ENCODE measurements at regions not wholly inside any gene's neighbourhood (a gene's known extent, or its start where the extent isn't known, plus 50 kb on each side); places are given as distances from the start of the nearest gene placed in this dataset.

- ATAC-seq (no peak), DNase-seq (no peak)
- H3K9me3 ChIP-seq (ENCODE audit: control insufficient read depth, insufficient read depth, low read length) = no peaks in the 10 kb centered on the region
- intact Hi-C loops (cut with micrococcal nuclease) = no loop called here
- no peaks in the 10 kb centered on the region for H3K27me3 ChIP-seq (ENCODE audit: control insufficient read depth, insufficient read depth, low read length)
- no peak for TF ChIP-seq CTCF (IDR thresholded peaks at IDR 0.05)
- H3K9me3 Mint-ChIP-seq = no peaks in the 10 kb centered on the region
- H3K4me1 ChIP-seq (ENCODE audit: control insufficient read depth, insufficient read depth, low read length) = no peaks in the 10 kb centered on the region
- no peaks in the 10 kb centered on the region for H3K36me3 ChIP-seq (ENCODE audit: control insufficient read depth, insufficient read depth, low read length)
- H3K4me1 Mint-ChIP-seq = peaks cover 9 to 14% of the 10 kb centered on the region in 2 donors
- WGBS (ENCODE audit: insufficient coverage) = 100% methylated on average over 1 of the region's 1 CpG
- H3K4me3 ChIP-seq (ENCODE audit: low read length) = no peak overlapping the region
- H3K27me3 Mint-ChIP-seq (ENCODE audit: low read depth in 2 of 2) = no peaks in the 10 kb centered on the region
- no peaks in the 10 kb centered on the region for H3K36me3 Mint-ChIP-seq
- no peak overlapping the region for H3K27ac Mint-ChIP-seq
- H3K4me3 Mint-ChIP-seq = no peak overlapping the region
- no peak overlapping the region for H3K27ac ChIP-seq (ENCODE audit: low read length)
Observed at GRCh38 chr1:173301507-173301906, 94.4 kb upstream of the TNFSF4 start.

GRCh38 chr1:173302366-173302765, 95.2 kb upstream of the TNFSF4 start:
- DNase-seq (no peak), ATAC-seq (no peak)
- no peak overlapping the region for H3K4me3 ChIP-seq (ENCODE audit: low read length)
- H3K36me3 ChIP-seq (ENCODE audit: control insufficient read depth, insufficient read depth, low read length) = no peaks in the 10 kb centered on the region
- H3K4me1 ChIP-seq (ENCODE audit: control insufficient read depth, insufficient read depth, low read length) = no peaks in the 10 kb centered on the region
- no peaks in the 10 kb centered on the region for H3K9me3 Mint-ChIP-seq
- WGBS (ENCODE audit: insufficient coverage) = no CpG with 5 or more reads among the region's 1 CpG
- H3K4me1 Mint-ChIP-seq = peaks cover 7 to 13% of the 10 kb centered on the region in 2 donors
- H3K27ac Mint-ChIP-seq = no peak overlapping the region
- intact Hi-C loops (cut with micrococcal nuclease) = no loop called here
- H3K9me3 ChIP-seq (ENCODE audit: control insufficient read depth, insufficient read depth, low read length) = no peaks in the 10 kb centered on the region
- H3K36me3 Mint-ChIP-seq = no peaks in the 10 kb centered on the region
- no peaks in the 10 kb centered on the region for H3K27me3 Mint-ChIP-seq (ENCODE audit: low read depth in 2 of 2)
- no peak overlapping the region for H3K4me3 Mint-ChIP-seq
- no peak overlapping the region for H3K27ac ChIP-seq (ENCODE audit: low read length)
- H3K27me3 ChIP-seq (ENCODE audit: control insufficient read depth, insufficient read depth, low read length) = no peaks in the 10 kb centered on the region
- no peak for TF ChIP-seq CTCF (IDR thresholded peaks at IDR 0.05)

GRCh38 chr1:173302890-173303829, 96.0 kb upstream of the TNFSF4 start:
- H3K9me3 Mint-ChIP-seq = no peaks in the 10 kb centered on the region
- no peaks in the 10 kb centered on the region for H3K36me3 ChIP-seq (ENCODE audit: control insufficient read depth, insufficient read depth, low read length)
- H3K9me3 ChIP-seq (ENCODE audit: control insufficient read depth, insufficient read depth, low read length) = no peaks in the 10 kb centered on the region
- intact Hi-C loops (cut with micrococcal nuclease) = no loop called here
- no peaks in the 10 kb centered on the region for H3K36me3 Mint-ChIP-seq
- H3K4me1 ChIP-seq (ENCODE audit: control insufficient read depth, insufficient read depth, low read length) = no peaks in the 10 kb centered on the region
- H3K27me3 Mint-ChIP-seq (ENCODE audit: low read depth in 2 of 2) = no peaks in the 10 kb centered on the region
- H3K4me3 ChIP-seq (ENCODE audit: low read length) = no peak overlapping the region
- DNase-seq (no peak), ATAC-seq (no peak)
- no peak overlapping the region for H3K27ac Mint-ChIP-seq
- H3K27me3 ChIP-seq (ENCODE audit: control insufficient read depth, insufficient read depth, low read length) = no peaks in the 10 kb centered on the region
- WGBS (ENCODE audit: insufficient coverage) = 91% methylated on average over 2 of the region's 8 CpGs
- no peak overlapping the region for H3K4me3 Mint-ChIP-seq
- H3K4me1 Mint-ChIP-seq = peaks cover 0 to 5% of the 10 kb centered on the region in 2 donors
- no peak overlapping the region for H3K27ac ChIP-seq (ENCODE audit: low read length)
- no peak for TF ChIP-seq CTCF (IDR thresholded peaks at IDR 0.05)

Data from natural killer cell (primary cell).